ENCODE measurements at regions not wholly inside any gene's neighbourhood (a gene's known extent, or its start where the extent isn't known, plus 50 kb on each side); places are given as distances from the start of the nearest gene placed in this dataset.

- Histone ChIP-seq H3K79me2 (ENCODE audit: control insufficient read depth, insufficient read depth, low read length) (no peaks in the 10 kb centered on the region), H3K4me2 (ENCODE audit: control insufficient read depth, insufficient read depth) (no peak overlapping the region), H3K4me3 (no peak overlapping the region), H3K36me3 (ENCODE audit: control insufficient read depth in 2 of 2, insufficient read depth in 2 of 2, low read length in 1 of 2) (no peaks in the 10 kb centered on the region), H3K4me1 (ENCODE audit: control insufficient read depth, insufficient read depth, low read length) (peaks cover 3% of the 10 kb centered on the region), H4K20me1 (ENCODE audit: control insufficient read depth, insufficient read depth) (no peaks in the 10 kb centered on the region), H3K9me3 (replicated peaks; ENCODE audit: control insufficient read depth, insufficient read depth, low read length) (no peaks in the 10 kb centered on the region), H3K27me3 (replicated peaks in 1 of 2; ENCODE audit: control insufficient read depth in 2 of 2, insufficient read depth in 2 of 2, low read length in 1 of 2) (no peaks in the 10 kb centered on the region), H2AFZ (ENCODE audit: control insufficient read depth, low read depth, low read length) (no peak overlapping the region), H3K9ac (ENCODE audit: control insufficient read depth, insufficient read depth, low read length) (no peak overlapping the region), H3K27ac (ENCODE audit: control insufficient read depth, insufficient read depth) (no peak overlapping the region)
- DNase-seq (ENCODE audit: low read depth, low spot score) (no peak), FAIRE-seq (no peak), ATAC-seq (no peak)
- CTCF ChIA-PET = interaction anchor here (1.0 kb wide), 1 partner anchor 26 kb away, joined by 5 read pairs; no protein-coding TSS in a partner anchor
- TF ChIP-seq FOXM1 (IDR thresholded peaks at IDR 0.05; ENCODE audit: low read depth, low read length) (no peak), KAT2A (conservative IDR thresholded peaks at IDR 0.05; ENCODE audit: control insufficient read depth, low read depth, low read length) (no peak), CHD4 (IDR thresholded peaks at IDR 0.05) (no peak), NFYB (IDR thresholded peaks at IDR 0.05; ENCODE audit: insufficient read depth, low read depth, low read length) (no peak), DPF2 (IDR thresholded peaks at IDR 0.05) (no peak), IRF3 (IDR thresholded peaks at IDR 0.05) (no peak), PBX3 (IDR thresholded peaks at IDR 0.05; ENCODE audit: insufficient replicate concordance, low read depth, low read length) (no peak), CEBPB (IDR thresholded peaks at IDR 0.05; ENCODE audit: borderline replicate concordance in 1 of 2, low read depth in 2 of 2, low read length in 2 of 2) (no peak), CREB1 (IDR thresholded peaks at IDR 0.05; ENCODE audit: low read depth) (no peak), SMC3 (IDR thresholded peaks at IDR 0.05; ENCODE audit: borderline replicate concordance, low read length) (no peak), IKZF1 (conservative IDR thresholded peaks at IDR 0.05) (no peak), NFIC (IDR thresholded peaks at IDR 0.05; ENCODE audit: low read depth, low read length) (no peak)
- BruUV-seq (replicated peaks) = no TSS peak
- in situ Hi-C loops (cut with MboI) = no loop called here
- SMC1A ChIA-PET (ENCODE audit: uncharacterized antibody, unreplicated experiment) = interaction anchor here (0.9 to 4.2 kb wide), 5 partner anchors 11 to 102 kb away, joined by 3 to 22 read pairs (median 11); no protein-coding TSS in a partner anchor
- POLR2A ChIA-PET = interaction anchor here (1.0 to 1.9 kb wide), 2 partner anchors 21 to 25 kb away, joined by 6 to 9 read pairs; no protein-coding TSS in a partner anchor
- RAD21 ChIA-PET (ENCODE audit: unreplicated experiment) = interaction anchor here (0.6 to 2.5 kb wide), 2 partner anchors 15 to 25 kb away, joined by 4 to 8 read pairs; no protein-coding TSS in a partner anchor
- intact Hi-C loops (cut with micrococcal nuclease; ENCODE audit: unreplicated experiment) = no loop called here
Observed at GRCh38 chr11:80842246-80842645, 1401.4 kb upstream of the TENM4 start.
